ENCODE measurements at regions not wholly inside any gene's neighbourhood (a gene's known extent, or its start where the extent isn't known, plus 50 kb on each side); places are given as distances from the start of the nearest gene placed in this dataset.

GRCh38 chr16:66261826-66262225 lies 104.7 kb upstream of the CDH5 start:
- no peak overlapping the region for H3K4ac ChIP-seq (ENCODE audit: low read depth, low read length)
- H3K14ac ChIP-seq (replicated peaks; ENCODE audit: low read depth, low read length) = no peak overlapping the region
- H2BK120ac ChIP-seq (ENCODE audit: low read depth, low read length) = no peak overlapping the region
- intact Hi-C loops (cut with micrococcal nuclease) = no loop called here
- CTCF ChIA-PET = no interaction called here
- H2BK20ac ChIP-seq (ENCODE audit: low read depth, low read length) = no peak overlapping the region; the same call in 1 of the 2 replicates
- H4K8ac ChIP-seq (ENCODE audit: low read depth in 2 of 2, low read length in 2 of 2) = no peak overlapping the region
- 0 out of 3 replicates have a peak overlapping the region, but pooled peaks have one; percentile 9 for H2BK15ac ChIP-seq (ENCODE audit: low read depth, low read length)
- peak overlapping the region; percentile 7; the same call in 1 of the 2 replicates for H2AK5ac ChIP-seq (ENCODE audit: low read depth, low read length)
- POLR2A ChIA-PET (ENCODE audit: unreplicated experiment) = no interaction called here
- no peaks in the 10 kb centered on the region for H3K9me3 ChIP-seq (ENCODE audit: control insufficient read depth, insufficient read depth, low read length)
- no peak overlapping the region for H2AFZ ChIP-seq (replicated peaks; ENCODE audit: low read length, poor library complexity)
- no peaks in the 10 kb centered on the region for H3K27me3 ChIP-seq (ENCODE audit: control insufficient read depth, insufficient read depth, low read length)
- H3K9me1 ChIP-seq (ENCODE audit: insufficient read depth, low read length) = peaks cover 9% of the 10 kb centered on the region; the same call in 1 of the 2 replicates
- no peak overlapping the region for H3K23ac ChIP-seq (ENCODE audit: low read depth, low read length)
- H3K4me2 ChIP-seq (ENCODE audit: low read depth, low read length) = no peak overlapping the region
- H3K79me1 ChIP-seq (ENCODE audit: low read depth in 1 of 2, low read length in 2 of 2) = no peaks in the 10 kb centered on the region
- in situ Hi-C loops (cut with MboI; ENCODE audit: low sequenced_read_pairs) = no loop called here
- peaks cover 13% of the 10 kb centered on the region for H3K4me1 ChIP-seq (ENCODE audit: control insufficient read depth, insufficient read depth, low read length)
- peak overlapping the region; percentile 4; the same call in 1 of the 2 replicates for H4K91ac ChIP-seq (ENCODE audit: insufficient read depth, low read depth, low read length)
- no peak overlapping the region for H3K4me3 ChIP-seq (ENCODE audit: insufficient read depth, low read depth, low read length)
- H2AK9ac ChIP-seq (replicated peaks; ENCODE audit: low read depth, low read length, poor library complexity) = no peak overlapping the region
- ATAC-seq (ENCODE audit: low read depth) (no peak), DNase-seq (no peak)
- no peak overlapping the region for H3K9ac ChIP-seq (ENCODE audit: low read depth, low read length)
- H3K36me3 ChIP-seq (ENCODE audit: control insufficient read depth, insufficient read depth, low read length) = no peaks in the 10 kb centered on the region
- H4K20me1 ChIP-seq (ENCODE audit: insufficient read depth, low read length) = no peaks in the 10 kb centered on the region
- no peak for TF ChIP-seq BHLHE40 (IDR thresholded peaks at IDR 0.05; ENCODE audit: low read depth, low read length)
- no TSS peak for BruUV-seq (replicated peaks)
- 100% methylated on average over 3 of the region's 3 CpGs; no CpG with 5 or more reads in 1 of the 2 experiments for WGBS, 2 experiments (ENCODE audit: extremely low coverage in 2 of 2, insufficient read length in 1 of 2)
- dilution Hi-C loops (cut with HindIII; ENCODE audit: low sequenced_read_pairs, unreplicated experiment) = no loop called here
- H3K27ac ChIP-seq (ENCODE audit: insufficient read depth, low read length) = no peak overlapping the region
- H2BK5ac ChIP-seq (ENCODE audit: low read depth, low read length, poor library complexity, severe bottlenecking) = no peak overlapping the region
- H3K56ac ChIP-seq (ENCODE audit: extremely low read depth, insufficient read depth, low read length) = no peak overlapping the region
- no peak overlapping the region; the same call in 1 of the 2 replicates for H3K18ac ChIP-seq (ENCODE audit: low read depth, low read length)
- H4K5ac ChIP-seq (ENCODE audit: low read depth, low read length) = no peak overlapping the region
